Colonic mucosa (tissue), 4 donors: ENCODE measurements at regions not wholly inside any gene's neighbourhood (a gene's known extent, or its start where the extent isn't known, plus 50 kb on each side); places are given as distances from the start of the nearest gene placed in this dataset.
"Not testable (repeated sequence)": the region's sequence is repeated elsewhere in the genome, so short reads cannot be mapped to it uniquely, and the experiment has no call there.

Experiments used
- DNase-seq: peaks from one replicate; pipeline ENCODE4 v3.0.0-alpha.2; 2020
- H3K27ac ChIP-seq: fragments of 200-600 bp; one replicate; pipeline ENCODE4 v1.8.0; 2021
- H3K27me3 ChIP-seq: fragments of 200-600 bp; one replicate; pipeline ENCODE4 v1.8.0; 2021
- H3K36me3 ChIP-seq: fragments of 200-600 bp; one replicate; pipeline ENCODE4 v1.8.0; 2021
- H3K4me1 ChIP-seq: fragments of 200-600 bp; one replicate; pipeline ENCODE4 v1.8.0; 2021; ENCODE audit warnings: mild to moderate bottlenecking
- H3K4me3 ChIP-seq: fragments of 200-600 bp; one replicate; pipeline ENCODE4 v1.8.0; 2021
- H3K9ac ChIP-seq, 2 donors: one replicate each; pipeline ENCODE4 v1.7.0; 2013; ENCODE audit warnings: control low read depth in 2 of 2, low read depth in 2 of 2, low read length in 2 of 2
- H3K9me3 ChIP-seq: fragments of 200-600 bp; one replicate; pipeline ENCODE4 v1.8.0; 2021
- CTCF ChIP-seq: fragments of 200-600 bp; IDR thresholded peaks from one replicate; pipeline ENCODE4 v1.8.0; 2022; ENCODE audit warnings: antibody characterized with exemption, mild to moderate bottlenecking
- intact Hi-C: fragments of 100-400 bp; cut with DNase I; formaldehyde crosslinking; loops from one replicate; pipeline ENCODE4 v1.14.1; 2022
- donor health status: healthy.
- donor health status: DM: no; HTN: no; CAD: no.
- donor health status: DM: no; HTN: no; CAD: no.

DNA sequence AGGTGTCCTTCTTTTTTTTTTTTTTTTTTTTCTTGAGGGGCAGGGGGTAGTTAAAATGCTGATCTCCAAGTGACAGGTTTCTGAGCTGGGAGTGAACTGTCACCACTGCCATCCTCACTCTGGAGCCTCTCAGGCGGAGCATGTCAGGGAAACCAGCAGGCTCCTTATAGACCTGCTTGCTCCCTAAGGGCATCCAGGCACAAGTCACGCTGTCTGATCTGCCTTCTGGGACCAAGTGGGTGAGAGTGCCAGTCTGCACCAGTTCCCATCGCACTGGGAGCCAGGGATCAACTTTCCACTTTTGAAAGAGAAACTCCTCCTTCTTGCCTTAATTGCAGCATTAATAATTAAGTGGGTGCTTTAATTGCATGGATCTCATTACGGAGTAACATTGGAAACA lies 537.9 kb upstream of the CADM1 start:
- TF ChIP-seq CTCF = no peak
- intact Hi-C loops = no loop called here
- Histone ChIP-seq H3K36me3 (no peaks in the 10 kb centered on the region), H3K4me3 (no peak overlapping the region), H3K27me3 (no peaks in the 10 kb centered on the region), H3K4me1 (no peaks in the 10 kb centered on the region), H3K27ac (no peak overlapping the region), H3K9ac (no peak overlapping the region), H3K9me3 (no peaks in the 10 kb centered on the region)
- DNase-seq = no peak

GRCh38 chr11:116037861-116038260 lies 533.6 kb upstream of the CADM1 start:
- intact Hi-C loops = no loop called here
- H3K4me3 ChIP-seq = no peak overlapping the region
- no peak overlapping the region for H3K9ac ChIP-seq
- no peak overlapping the region for H3K27ac ChIP-seq
- no peaks in the 10 kb centered on the region for H3K4me1 ChIP-seq
- no peaks in the 10 kb centered on the region for H3K27me3 ChIP-seq
- no peak for TF ChIP-seq CTCF
- no peaks in the 10 kb centered on the region for H3K9me3 ChIP-seq
- no peak for DNase-seq
- no peaks in the 10 kb centered on the region for H3K36me3 ChIP-seq

DNA sequence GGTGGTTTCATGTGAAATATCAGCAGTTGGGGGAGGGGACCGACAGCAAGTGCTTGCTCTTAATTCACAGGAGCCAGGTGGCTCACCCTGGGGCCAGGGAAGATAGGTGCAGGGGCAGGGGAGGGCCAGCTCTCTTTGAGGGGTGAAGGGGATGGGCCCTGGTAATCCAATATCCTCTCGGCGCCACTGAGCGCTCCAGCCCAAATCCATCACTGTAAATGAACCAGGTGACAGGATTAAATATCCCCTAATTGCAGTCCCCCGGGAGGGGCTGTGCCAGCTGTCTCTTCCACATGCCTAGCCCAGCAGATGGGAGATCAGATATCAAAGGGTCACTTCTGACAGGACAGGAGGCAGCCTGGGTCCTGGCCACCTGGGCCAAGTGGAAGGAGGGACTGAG lies 531.8 kb upstream of the CADM1 start:
- Histone ChIP-seq H3K9ac (no peak overlapping the region), H3K27ac (no peak overlapping the region), H3K27me3 (no peaks in the 10 kb centered on the region), H3K4me1 (no peaks in the 10 kb centered on the region), H3K9me3 (no peaks in the 10 kb centered on the region), H3K36me3 (no peaks in the 10 kb centered on the region), H3K4me3 (no peak overlapping the region)
- DNase-seq = no peak
- no peak for TF ChIP-seq CTCF
- intact Hi-C loops = no loop called here

- Histone ChIP-seq H3K9ac (no peak overlapping the region), H3K4me1 (no peaks in the 10 kb centered on the region), H3K36me3 (no peaks in the 10 kb centered on the region), H3K9me3 (no peaks in the 10 kb centered on the region), H3K27ac (no peak overlapping the region), H3K4me3 (no peak overlapping the region), H3K27me3 (no peaks in the 10 kb centered on the region)
- no peak for DNase-seq
- intact Hi-C loops = no loop called here
- TF ChIP-seq CTCF = no peak
Observed at GRCh38 chr11:116033931-116034553, 529.8 kb upstream of the CADM1 start.

DNA sequence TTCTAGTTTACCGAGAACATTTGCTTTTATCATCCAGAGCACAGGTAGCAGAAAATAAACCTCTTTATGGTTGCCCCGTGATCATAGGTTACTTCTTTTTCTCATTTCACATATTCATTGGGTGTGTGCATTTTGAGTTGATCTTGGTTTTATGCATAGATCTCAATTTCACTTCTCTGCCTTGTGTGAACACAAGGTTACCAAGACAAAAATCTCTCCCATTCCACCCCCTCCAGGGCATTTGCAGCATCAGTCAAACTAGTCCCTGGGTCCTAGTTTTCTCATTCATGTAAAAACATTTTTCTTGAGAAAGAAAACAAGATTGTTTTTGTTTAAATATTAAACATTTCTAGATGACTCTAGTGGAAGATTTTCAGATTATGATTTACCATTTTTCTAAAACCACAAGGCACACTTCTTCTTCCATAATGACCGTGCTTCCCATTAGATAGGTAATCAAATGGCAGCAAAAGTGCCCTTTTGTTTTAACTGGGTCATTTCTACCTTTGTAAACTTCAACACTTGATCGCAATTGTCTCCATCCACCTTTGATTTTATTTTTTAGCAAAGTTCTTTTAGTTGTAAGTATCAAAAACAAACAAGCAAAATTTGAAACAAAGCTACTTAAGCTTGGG lies 526.6 kb upstream of the CADM1 start:
- Histone ChIP-seq H3K4me3 (no peak overlapping the region), H3K4me1 (no peaks in the 10 kb centered on the region), H3K27me3 (no peaks in the 10 kb centered on the region), H3K9ac (no peak overlapping the region), H3K36me3 (no peaks in the 10 kb centered on the region), H3K9me3 (no peaks in the 10 kb centered on the region), H3K27ac (no peak overlapping the region)
- TF ChIP-seq CTCF = no peak
- DNase-seq = no peak
- intact Hi-C loops = no loop called here

DNA sequence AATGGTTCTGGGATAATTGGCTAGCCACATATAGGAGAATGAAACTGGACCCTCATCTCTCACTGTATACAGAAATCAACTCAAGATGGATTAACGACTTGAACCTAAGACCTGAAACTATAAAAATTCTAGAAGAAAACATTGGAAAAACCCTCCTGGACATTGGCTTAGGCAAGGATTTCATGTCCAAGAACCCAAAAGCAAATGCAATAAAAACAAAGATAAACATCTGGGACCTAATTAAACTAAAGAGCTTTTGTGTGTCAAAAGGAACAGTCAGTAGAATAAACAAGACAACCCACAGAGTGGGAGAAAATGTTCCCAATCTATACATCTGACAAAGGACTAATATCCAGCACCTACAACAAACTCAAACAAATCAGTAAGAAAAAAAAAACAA lies 524.3 kb upstream of the CADM1 start:
- H3K27ac ChIP-seq, H3K4me3 ChIP-seq, H3K4me1 ChIP-seq, H3K27me3 ChIP-seq, H3K36me3 ChIP-seq, DNase-seq, H3K9me3 ChIP-seq, H3K9ac ChIP-seq, intact Hi-C loops: not testable (repeated sequence)
